ENCODE measurements at regions not wholly inside any gene's neighbourhood (a gene's known extent, or its start where the extent isn't known, plus 50 kb on each side); places are given as distances from the start of the nearest gene placed in this dataset.

DNA sequence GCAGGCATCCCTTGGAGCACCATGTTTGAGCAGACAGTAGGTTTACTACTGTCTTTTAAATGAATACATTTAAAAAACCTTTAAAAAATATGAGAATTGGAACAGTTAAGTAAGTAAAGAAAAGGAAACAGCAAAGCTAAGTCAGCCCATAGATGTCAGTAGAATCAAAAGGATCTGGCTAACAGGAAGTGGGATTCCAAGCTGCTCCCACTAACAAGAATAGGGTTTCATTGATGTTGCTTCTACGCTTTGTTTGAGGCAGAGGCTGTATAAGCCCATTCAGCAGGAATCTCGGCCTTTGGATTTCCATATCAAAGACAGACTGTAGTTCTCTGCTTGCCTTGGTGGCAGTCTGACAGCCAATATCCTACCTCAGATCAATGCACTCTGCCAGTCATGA, 122.9 kb upstream of the ELAC2 start:
- TF ChIP-seq ZFX (IDR thresholded peaks at IDR 0.05; ENCODE audit: borderline replicate concordance), result no peak
- TF ChIP-seq, protein P1, sequence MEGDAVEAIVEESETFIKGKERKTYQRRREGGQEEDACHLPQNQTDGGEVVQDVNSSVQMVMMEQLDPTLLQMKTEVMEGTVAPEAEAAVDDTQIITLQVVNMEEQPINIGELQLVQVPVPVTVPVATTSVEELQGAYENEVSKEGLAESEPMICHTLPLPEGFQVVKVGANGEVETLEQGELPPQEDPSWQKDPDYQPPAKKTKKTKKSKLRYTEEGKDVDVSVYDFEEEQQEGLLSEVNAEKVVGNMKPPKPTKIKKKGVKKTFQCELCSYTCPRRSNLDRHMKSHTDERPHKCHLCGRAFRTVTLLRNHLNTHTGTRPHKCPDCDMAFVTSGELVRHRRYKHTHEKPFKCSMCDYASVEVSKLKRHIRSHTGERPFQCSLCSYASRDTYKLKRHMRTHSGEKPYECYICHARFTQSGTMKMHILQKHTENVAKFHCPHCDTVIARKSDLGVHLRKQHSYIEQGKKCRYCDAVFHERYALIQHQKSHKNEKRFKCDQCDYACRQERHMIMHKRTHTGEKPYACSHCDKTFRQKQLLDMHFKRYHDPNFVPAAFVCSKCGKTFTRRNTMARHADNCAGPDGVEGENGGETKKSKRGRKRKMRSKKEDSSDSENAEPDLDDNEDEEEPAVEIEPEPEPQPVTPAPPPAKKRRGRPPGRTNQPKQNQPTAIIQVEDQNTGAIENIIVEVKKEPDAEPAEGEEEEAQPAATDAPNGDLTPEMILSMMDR (IDR thresholded peaks at IDR 0.05), result no peak
